Stimulated activated CD8-positive, alpha-beta memory T cell treated with anti-CD3 and anti-CD28 coated beads, Interleukin-4, amount 100 ng/mL, for 4 hours (primary cell): ENCODE measurements at regions not wholly inside any gene's neighbourhood (a gene's known extent, or its start where the extent isn't known, plus 50 kb on each side); places are given as distances from the start of the nearest gene placed in this dataset.
"Not testable (repeated sequence)": the region's sequence is repeated elsewhere in the genome, so short reads cannot be mapped to it uniquely, and the experiment has no call there.

ENCODE experiments used
- DNase-seq, 2 donors: peaks; one replicate each; pipeline ENCODE4 v3.0.0-alpha.2; 2020; ENCODE audit warnings: low read depth in 2 of 2, low spot score in 1 of 2

DNA sequence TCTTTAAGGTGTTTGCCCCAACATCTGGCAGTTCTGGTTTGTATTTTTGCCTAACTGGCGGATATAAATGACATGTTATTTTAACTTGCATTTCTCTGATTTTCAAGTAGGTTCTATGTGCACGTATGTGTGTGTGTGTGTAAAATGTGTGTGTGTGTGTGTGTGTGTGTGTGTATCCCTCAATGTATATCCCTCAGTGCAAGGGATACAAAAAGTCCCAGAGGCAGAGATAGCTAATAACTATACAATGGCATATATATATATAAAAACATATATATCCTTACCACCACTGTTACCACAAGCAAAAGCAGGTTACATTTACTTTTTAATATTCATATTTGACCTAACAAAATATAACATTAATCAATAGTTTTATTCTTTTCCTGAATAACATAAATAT lies 95.0 kb upstream of the NR5A2 start:
- DNase-seq, result no peak

DNA sequence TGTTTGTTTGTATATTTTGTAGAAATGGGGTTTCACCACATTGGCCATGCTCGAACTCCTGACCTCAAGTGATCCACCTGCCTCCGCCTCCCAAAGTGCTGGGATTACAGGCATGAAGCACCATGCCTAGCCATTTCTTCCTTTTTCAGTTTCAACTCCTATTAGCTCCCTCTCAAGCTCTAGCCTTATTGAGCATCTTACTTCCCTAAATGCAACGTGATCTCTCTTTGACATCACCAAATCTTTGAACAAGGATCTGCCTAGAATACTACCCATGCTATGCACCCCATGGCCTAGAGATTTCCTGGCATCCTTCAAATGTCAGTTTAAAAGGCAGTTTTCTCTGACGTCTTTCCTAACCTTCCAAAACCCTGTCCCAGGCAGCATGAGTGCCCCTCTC lies 91.1 kb upstream of the NR5A2 start:
- no peak for DNase-seq

DNA sequence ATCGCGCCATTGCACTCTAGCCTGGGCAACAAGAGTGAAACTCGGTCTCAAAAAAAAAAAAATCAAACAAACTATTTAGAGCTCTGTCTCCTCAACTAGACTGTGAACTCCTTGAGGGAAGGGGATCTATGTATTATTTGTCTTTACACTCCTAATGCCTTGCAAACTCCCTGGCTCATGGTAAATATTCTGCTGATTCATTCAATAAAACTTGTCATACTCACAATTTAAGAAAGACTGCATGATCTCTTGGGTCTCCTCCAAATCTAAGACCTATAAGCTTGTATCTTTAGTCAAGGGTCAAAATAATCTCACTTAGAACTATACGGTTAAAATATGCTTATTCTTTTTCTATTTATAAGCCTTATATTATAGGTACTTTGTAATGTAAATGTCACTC lies 90.3 kb upstream of the NR5A2 start:
- DNase-seq, result no peak

DNA sequence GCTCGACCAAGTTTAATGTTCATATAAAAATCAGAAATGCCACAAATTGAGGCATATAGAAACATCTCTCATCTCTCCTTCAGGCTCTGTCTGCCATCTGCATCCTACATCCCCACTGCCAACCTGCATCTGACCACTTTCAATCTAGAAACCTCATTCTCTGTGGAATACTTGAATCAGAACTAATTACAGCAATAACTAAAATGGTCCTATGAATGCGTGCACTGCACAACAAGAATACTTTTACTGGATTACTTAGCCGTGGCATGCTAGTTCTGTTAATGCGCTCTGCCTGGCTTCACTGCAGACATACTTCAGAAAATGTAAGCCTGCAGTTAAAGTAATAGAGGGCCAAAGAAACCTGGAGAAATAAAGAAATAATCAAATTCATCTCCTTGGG lies 89.8 kb upstream of the NR5A2 start:
- DNase-seq, result no peak

DNA sequence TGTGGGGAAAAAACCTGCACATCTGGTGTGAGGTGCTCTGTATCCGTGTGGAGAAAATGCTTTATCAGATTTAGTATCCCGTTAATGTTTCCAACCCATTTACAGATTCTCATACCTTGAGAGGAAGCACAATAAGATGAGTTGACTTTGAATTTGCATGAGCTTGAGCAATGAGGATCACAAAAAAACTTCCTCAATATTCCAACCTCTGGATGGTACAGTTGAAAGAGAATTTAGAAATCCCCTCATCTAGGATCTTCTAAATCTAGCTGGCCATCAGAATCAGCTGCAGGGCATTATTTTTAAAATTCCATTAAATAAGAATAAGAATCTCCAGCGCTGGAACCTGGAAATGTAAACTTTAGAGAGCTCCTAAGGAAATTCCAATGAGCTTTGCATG lies 82.5 kb upstream of the NR5A2 start:
- no peak for DNase-seq

DNA sequence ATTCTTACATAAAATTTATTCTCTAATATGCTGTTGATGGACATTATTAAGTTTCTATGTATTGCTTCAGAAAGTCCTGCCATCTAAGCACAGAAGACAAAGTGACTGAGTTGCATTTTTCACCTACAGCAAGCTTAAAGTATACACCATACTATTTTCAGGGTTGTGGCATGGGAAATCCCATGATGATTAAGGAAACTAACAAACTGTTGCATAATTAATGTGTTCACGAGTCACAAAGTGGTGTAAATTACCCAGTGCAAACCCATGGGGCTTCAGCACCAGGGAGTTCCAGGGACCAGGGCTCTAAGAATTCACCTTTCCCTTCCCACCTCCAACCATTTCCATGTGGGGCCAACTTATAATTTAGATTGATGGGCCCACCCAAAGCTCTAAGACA lies 81.9 kb upstream of the NR5A2 start:
- DNase-seq, result no peak

DNA sequence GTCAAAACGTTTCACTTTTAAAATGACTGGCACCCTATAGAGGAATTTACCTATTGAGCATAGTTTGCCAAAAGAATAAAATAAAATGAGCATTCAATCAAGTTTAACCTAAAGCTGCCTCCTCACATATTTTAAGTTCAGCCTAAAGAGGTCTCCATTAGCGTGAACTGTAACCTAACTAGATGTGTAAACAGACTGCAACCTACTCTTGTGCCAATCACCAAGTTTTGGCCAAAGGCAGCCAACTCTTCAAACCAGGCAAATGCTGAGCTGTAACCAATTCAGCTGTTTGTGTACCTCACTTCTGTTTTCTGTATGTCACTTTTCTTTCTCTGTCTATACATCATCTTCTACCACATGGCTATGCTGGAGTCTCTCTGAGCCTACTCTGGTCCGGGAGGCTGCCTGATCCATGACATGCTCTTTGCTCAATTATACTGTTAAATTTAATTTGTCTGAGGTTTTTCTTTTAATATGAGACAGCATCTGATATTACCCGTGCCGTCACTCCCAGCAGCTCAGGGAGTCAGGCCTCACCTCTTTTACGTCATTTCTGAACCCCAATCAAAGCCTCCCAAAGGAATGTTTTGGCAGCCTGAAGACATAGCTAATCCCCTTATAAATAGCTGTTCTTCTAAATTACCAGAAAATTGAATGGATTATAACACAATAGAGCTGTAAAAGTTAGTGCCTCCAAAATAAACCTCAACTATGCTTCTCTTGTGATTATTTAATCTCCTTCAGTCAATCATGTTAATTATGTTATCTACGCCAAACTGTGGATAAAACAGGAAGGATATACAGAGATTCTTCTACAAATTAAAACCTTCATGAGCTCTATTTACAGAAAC lies 81.0 kb upstream of the NR5A2 start:
- no peak for DNase-seq

DNA sequence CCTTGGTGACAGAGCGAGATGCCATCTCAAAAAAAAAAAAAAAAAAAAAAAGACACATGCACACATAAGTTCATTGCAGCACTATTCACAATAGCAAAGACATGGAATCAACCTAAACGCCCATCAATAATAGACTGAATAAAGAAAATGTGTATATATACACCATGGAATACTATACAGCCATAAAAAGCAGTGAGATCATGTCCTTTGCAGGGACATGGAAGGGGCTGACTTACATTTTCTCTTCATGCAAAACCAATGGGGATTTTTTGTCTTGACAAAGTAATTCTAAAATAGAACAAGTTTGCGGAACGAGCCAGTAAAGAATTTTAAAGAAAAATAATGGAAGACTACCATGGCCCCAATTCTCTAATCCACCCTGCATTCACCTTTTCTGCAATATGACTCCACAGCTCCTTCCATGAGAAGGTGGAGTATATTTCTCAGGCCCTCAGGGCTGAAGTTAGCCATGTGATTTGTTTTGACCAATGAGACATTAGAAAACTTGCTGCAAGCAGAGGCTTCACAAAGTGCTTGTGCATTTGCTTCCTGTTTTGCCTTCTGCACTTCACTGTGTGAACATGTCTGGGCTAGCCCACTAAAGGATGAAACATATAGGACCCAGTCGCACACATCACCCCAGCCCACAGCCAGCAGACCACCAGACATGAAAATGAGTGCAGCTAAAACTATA lies 78.8 kb upstream of the NR5A2 start:
- no peak for DNase-seq

DNA sequence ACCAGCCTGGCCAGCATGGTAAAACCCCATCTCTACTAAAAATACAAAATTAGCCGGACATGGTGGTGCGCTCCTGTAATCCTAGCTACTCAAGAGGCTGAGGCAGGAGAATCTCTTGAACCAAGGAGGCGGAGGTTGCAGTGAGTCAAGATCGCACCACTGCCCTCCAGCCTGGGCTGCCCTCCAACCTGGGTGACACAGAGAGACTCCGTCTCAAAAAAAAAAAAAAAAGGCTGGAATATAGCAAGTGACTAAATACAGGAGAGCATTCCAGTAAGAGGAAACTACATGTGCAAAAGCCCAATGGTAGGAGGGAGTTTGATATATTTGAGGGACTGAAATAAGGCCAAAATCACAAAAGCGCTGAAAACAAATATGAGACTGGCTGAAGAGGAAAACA lies 76.5 kb upstream of the NR5A2 start:
- not testable (repeated sequence) for DNase-seq

DNA sequence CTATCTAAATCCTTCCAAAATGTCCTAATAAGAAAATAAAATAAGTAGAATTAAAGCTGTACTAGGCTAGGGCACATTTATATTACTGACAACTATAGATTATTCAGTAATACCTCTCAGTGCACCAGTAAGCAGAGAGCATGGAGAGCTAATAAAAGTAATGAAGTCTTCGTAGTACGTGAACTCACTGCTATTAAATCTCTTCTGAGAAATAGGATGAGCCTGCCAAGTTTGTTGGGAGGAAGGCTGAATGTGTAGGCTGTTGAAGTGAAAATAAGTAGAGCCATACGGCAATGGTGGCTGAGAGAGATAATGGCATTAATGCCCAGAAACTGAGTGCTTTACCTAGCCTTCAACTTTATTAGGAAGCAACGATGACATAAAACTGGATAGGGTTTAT lies 73.9 kb upstream of the NR5A2 start:
- no peak for DNase-seq

DNA sequence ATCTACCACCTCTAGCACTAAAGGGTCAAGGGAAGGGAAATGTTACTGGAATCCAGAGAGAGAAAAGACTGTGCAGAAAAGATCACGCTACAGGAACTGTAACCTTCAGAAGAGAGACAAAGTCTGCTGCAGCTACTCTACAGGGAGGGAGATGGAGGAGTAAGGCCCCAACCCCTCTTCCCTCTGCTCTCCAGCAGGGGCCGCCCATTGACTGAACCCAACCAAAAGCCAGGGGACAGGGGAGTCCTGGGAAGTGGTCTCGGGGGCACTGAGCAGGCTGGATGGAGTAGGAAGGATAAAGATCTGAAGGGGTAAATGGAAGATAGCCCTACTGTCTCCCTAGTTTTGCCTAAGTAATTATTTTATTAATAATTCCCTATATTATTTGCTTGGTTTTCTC lies 72.8 kb upstream of the NR5A2 start:
- DNase-seq, result no peak

DNA sequence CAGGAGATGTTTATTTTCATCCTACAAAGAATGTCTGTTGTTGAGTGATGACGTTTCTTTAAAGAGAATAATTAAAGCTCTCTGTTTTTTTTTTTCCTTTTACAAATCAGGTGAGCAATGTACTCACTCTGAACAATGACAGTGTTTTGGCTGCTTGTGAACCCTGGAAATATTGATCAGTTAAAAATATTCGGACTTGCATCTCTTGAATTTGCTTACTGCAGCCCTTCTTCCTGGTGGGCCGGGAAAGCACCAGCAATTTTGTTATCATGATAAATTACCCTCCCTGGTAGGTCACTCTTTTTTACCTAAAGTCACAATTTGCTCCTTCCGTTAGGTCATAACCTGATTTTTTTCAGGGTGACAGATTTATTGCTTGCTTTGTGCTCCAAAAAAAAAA lies 72.3 kb upstream of the NR5A2 start:
- DNase-seq, result no peak

DNA sequence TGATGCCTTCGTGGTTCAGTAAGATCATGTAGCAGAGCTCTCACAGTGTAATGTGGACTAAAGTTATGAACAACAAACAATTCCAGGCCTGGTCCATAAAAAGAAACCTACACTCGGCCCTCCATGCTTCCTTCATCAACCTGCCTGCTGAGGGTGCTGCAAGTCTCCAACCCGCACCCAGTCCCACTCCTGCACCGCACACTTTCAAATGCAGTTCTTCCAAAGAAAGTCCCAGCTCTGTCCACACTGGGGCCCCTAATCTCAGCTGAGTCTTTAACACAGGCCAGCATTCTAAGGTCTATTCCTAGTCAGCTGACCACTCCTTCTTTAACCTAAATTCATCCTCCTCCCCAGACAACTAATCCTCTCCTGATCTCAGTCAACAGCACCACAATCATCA lies 71.5 kb upstream of the NR5A2 start:
- DNase-seq, result no peak

DNA sequence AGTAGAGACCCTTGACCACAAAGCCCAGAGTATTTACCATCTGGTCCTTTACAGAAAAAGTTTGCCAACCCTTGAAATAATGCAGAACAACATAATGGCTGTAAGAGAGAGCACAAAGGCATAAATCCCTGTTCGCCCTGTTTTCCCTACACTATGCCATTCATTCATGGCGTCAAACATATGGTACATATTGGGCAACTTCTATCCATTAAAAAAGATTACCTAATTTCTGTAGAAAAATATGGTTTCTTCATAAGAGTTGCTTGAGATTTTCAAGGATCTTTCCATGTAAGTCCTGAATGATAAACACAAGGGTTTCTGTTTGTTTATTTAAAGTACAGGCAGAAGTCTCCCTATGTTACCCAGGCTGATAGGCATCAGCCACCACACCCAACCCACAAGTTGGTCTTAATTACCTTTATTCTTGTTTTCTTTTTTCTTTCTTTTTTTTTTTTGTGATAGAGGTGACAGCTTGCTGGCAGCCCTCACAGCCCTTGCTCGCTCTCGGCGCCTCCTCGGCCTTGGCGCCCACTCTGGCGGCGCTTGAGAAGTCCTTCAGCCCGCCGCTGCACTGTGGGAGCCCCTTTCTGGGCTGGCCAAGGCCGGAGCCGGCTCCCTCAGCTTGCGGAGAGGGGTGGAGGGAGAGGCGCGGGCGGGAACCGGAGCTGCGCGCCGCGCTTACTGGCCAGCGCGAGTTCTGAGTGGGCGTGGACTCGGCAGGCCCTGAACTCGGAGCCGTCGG lies 68.3 kb upstream of the NR5A2 start:
- no peak for DNase-seq

DNA sequence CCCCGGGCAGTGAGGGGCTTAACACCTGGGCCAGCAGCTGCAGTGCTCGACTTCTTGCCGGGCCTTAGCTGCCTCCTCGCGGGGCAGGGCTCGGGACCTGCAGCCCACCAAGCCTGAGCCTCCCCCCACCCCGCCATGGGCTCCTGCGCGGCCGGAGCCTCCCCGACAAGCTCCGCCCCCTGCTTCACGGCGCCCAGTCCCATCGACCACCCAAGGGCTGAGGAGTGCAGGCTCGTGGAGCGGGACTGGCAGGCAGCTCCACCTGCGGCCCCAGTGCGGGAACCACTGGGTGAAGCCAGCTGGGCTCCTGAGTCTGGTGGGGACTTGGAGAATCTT lies 67.8 kb upstream of the NR5A2 start:
- DNase-seq, result no peak

DNA sequence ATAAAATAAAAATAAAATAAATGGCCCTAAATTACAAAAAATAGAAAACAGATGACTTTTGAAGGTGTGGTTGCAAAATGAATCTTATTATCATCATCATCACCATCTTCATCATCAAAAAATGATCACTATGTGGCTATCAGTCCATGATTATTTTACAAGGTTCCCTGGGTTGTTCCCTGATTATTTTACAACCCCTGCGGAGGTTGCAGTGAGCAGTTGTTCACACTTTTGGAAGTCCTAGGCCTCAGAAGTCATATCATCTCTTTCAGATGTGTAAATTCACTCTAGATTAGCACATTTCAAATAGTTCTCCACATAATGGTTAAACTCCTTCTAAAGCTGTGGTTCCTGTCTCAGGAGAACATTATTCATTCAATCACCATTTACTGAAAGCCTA lies 57.4 kb upstream of the NR5A2 start:
- DNase-seq, result no peak

DNA sequence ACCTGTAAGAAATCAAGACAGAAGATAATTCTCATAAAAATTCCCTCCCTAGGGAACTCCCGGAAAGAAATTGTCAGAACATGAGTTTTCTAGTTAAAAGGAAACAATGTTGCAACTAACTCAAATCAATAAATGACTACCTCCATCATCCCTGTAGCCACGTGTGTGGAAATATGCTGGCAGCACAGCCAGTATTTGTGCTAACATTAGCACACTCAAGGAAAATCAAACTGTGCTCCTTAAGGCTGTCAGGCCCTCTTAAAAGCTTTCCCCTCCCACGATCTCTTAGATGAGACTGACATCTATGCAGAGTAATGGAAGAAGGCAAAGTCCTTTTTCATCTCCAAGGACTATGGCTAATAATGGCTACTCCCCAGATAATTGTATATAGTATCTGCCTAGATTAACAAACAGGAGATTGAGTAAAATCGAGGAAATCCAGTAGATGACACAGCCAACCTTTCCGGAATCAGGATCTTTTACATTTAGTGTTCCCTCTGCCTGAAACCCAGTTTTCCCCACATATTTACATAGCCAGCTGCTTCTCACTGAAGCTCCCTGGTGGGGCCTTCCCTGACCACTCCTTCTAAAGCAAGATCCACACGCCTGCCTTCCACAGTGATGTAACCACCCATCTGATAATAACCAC lies 50.9 kb upstream of the NR5A2 start:
- DNase-seq, result no peak
